Lower lobe of right lung (tissue), 2 donors: ENCODE measurements at regions not wholly inside any gene's neighbourhood (a gene's known extent, or its start where the extent isn't known, plus 50 kb on each side); places are given as distances from the start of the nearest gene placed in this dataset.

Experiments
- ATAC-seq, 2 donors: fragments of 200-7000 bp; cut with Tn5 transposase; one replicate each; pipeline ENCODE4 v1.9.1; 2020 to 2022; ENCODE audit warnings: mild to moderate bottlenecking in 2 of 2, moderate library complexity in 2 of 2
- DNase-seq: peaks from one replicate; pipeline ENCODE4 v3.0.0-alpha.2; 2020
- H3K27ac ChIP-seq: fragments of 200-600 bp; one replicate; pipeline ENCODE4 v1.8.0; 2022
- H3K27me3 ChIP-seq: fragments of 200-600 bp; one replicate; pipeline ENCODE4 v1.8.0; 2022; ENCODE audit warnings: low read depth
- H3K36me3 ChIP-seq: fragments of 200-600 bp; one replicate; pipeline ENCODE4 v1.8.0; 2022; ENCODE audit warnings: mild to moderate bottlenecking
- H3K4me1 ChIP-seq: fragments of 200-600 bp; one replicate; pipeline ENCODE4 v1.8.0; 2022
- H3K4me3 ChIP-seq: fragments of 200-600 bp; one replicate; pipeline ENCODE4 v1.8.0; 2022; ENCODE audit warnings: mild to moderate bottlenecking
- H3K9me3 ChIP-seq: fragments of 200-600 bp; one replicate; pipeline ENCODE4 v1.8.0; 2022
- intact Hi-C: fragments of 100-400 bp; cut with DNase I; formaldehyde crosslinking; loops from one replicate; pipeline ENCODE4 v1.11.0; 2022
- TF ChIP-seq, protein P1 (sequence below): fragments of 200-600 bp; IDR thresholded peaks from one replicate; pipeline ENCODE4 v1.8.0; 2022; ENCODE audit warnings: antibody characterized with exemption, mild to moderate bottlenecking
- donor health status: DM: no; HTN: yes; CAD: no; lungs with severe emphysema.

DNA sequence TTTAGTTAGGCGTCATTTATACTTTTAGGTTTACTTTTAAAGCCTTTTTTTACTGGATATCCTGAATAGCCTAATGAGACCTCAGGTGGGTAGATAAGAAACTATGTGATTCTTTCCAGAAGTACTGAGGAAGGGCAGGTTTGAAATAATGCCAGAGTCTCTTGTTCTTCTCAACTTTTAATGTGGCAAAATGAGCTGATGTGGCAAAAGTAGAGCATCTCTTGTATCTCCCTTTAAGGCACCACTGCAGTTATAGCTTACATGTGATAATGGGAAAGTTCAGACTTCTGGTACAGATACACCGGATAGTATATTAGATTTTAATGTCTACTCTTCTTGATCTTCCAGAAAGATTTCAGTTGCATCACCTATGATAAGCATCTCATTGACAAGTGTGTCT lies 1124.8 kb downstream of the LRFN5 start:
- TF ChIP-seq, protein P1, sequence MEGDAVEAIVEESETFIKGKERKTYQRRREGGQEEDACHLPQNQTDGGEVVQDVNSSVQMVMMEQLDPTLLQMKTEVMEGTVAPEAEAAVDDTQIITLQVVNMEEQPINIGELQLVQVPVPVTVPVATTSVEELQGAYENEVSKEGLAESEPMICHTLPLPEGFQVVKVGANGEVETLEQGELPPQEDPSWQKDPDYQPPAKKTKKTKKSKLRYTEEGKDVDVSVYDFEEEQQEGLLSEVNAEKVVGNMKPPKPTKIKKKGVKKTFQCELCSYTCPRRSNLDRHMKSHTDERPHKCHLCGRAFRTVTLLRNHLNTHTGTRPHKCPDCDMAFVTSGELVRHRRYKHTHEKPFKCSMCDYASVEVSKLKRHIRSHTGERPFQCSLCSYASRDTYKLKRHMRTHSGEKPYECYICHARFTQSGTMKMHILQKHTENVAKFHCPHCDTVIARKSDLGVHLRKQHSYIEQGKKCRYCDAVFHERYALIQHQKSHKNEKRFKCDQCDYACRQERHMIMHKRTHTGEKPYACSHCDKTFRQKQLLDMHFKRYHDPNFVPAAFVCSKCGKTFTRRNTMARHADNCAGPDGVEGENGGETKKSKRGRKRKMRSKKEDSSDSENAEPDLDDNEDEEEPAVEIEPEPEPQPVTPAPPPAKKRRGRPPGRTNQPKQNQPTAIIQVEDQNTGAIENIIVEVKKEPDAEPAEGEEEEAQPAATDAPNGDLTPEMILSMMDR, result no peak
- Histone ChIP-seq H3K4me3 (no peak overlapping the region), H3K4me1 (no peaks in the 10 kb centered on the region), H3K27ac (no peak overlapping the region), H3K27me3 (no peaks in the 10 kb centered on the region), H3K9me3 (no peaks in the 10 kb centered on the region), H3K36me3 (no peaks in the 10 kb centered on the region)
- intact Hi-C loops, result no loop called here
- DNase-seq, result no peak
- no peak for ATAC-seq

GRCh38 chr14:42729681-42730080 lies 1123.0 kb downstream of the LRFN5 start:
- Histone ChIP-seq H3K36me3 (no peaks in the 10 kb centered on the region), H3K9me3 (no peaks in the 10 kb centered on the region), H3K27ac (no peak overlapping the region), H3K27me3 (no peaks in the 10 kb centered on the region), H3K4me3 (no peak overlapping the region), H3K4me1 (no peaks in the 10 kb centered on the region)
- intact Hi-C loops, result no loop called here
- ATAC-seq (no peak), DNase-seq (no peak)
- TF ChIP-seq, protein P1, result no peak

DNA sequence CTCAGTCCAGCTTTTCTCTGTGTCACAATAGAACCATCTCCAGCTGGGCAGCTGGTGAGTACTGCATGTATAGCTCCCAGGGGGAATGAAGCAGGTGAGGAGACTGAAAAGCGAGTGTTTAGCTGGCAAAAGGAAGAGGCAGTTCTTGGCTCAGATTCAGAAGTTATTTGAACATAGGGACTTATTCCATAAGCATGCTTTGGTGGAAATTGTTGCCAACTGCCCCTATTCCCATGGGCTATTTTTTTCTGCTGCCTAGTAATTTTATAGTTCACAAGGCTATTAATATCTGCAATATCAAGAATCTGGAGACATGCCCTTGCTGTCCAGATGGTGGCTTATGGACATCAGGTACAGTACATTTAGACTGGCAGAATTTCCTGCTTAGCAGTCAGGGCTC lies 1112.7 kb downstream of the LRFN5 start:
- Histone ChIP-seq H3K27me3 (no peaks in the 10 kb centered on the region), H3K4me3 (no peak overlapping the region), H3K36me3 (no peaks in the 10 kb centered on the region), H3K27ac (no peak overlapping the region), H3K9me3 (no peaks in the 10 kb centered on the region), H3K4me1 (no peaks in the 10 kb centered on the region)
- DNase-seq (no peak), ATAC-seq (no peak)
- TF ChIP-seq, protein P1, result no peak
- intact Hi-C loops, result no loop called here

- H3K9me3 ChIP-seq, result no peaks in the 10 kb centered on the region
- no peak overlapping the region for H3K27ac ChIP-seq
- H3K4me3 ChIP-seq, result no peak overlapping the region
- no peaks in the 10 kb centered on the region for H3K4me1 ChIP-seq
- H3K27me3 ChIP-seq, result no peaks in the 10 kb centered on the region
- intact Hi-C loops, result no loop called here
- no peak for DNase-seq
- ATAC-seq, result no peak
- H3K36me3 ChIP-seq, result no peaks in the 10 kb centered on the region
- TF ChIP-seq, protein P1, result no peak
These were observed 1108.6 kb downstream of the LRFN5 start for GRCh38 chr14:42715316-42715715.

DNA sequence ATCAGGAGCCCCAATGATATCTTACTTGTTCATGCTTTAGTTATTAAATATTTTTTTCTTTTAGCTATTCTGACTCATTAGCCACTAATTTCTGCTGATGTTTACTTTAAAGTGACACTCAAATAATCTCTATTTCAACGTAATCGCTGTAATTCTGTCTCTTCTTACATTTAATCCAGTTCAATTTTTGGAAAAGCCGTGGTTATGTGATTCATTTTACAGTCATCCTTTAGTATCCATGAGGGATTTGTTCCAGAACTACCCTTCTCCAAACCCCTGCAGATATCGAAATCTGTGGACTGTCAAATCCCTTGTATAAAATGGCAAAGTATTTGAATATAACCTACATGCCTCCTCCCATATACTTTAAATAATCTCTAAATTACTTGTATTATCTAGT lies 1103.4 kb downstream of the LRFN5 start:
- H3K4me1 ChIP-seq, result no peaks in the 10 kb centered on the region
- intact Hi-C loops, result no loop called here
- no peaks in the 10 kb centered on the region for H3K27me3 ChIP-seq
- DNase-seq (no peak), ATAC-seq (no peak)
- TF ChIP-seq, protein P1, result no peak
- H3K27ac ChIP-seq, result no peak overlapping the region
- H3K9me3 ChIP-seq, result no peaks in the 10 kb centered on the region
- H3K4me3 ChIP-seq, result no peak overlapping the region
- H3K36me3 ChIP-seq, result no peaks in the 10 kb centered on the region

- H3K27ac ChIP-seq, result no peak overlapping the region
- no peaks in the 10 kb centered on the region for H3K27me3 ChIP-seq
- H3K4me1 ChIP-seq, result no peaks in the 10 kb centered on the region
- ATAC-seq (no peak), DNase-seq (no peak)
- no peaks in the 10 kb centered on the region for H3K9me3 ChIP-seq
- H3K4me3 ChIP-seq, result no peak overlapping the region
- intact Hi-C loops, result no loop called here
- no peaks in the 10 kb centered on the region for H3K36me3 ChIP-seq
- TF ChIP-seq, protein P1, result no peak
These were observed 1096.8 kb downstream of the LRFN5 start for GRCh38 chr14:42703501-42703900.
